Keratinocyte (primary cell): ENCODE measurements at regions not wholly inside any gene's neighbourhood (a gene's known extent, or its start where the extent isn't known, plus 50 kb on each side); places are given as distances from the start of the nearest gene placed in this dataset.

Experiments
- DNase-seq: peaks from one replicate; pipeline ENCODE4 v3.0.0-alpha.2; 2011; ENCODE audit warnings: low read depth, missing footprints, low spot score
- FAIRE-seq: peaks from 2 replicates; lab custom pipeline; 2011; peaks lifted over from hg19 to GRCh38; lab: Jason Lieb, UNC
- H2AFZ ChIP-seq: 2 replicates; pipeline ENCODE4 v1.6.0; 2012; ENCODE audit warnings: low read length, control low read depth, inconsistent platforms; ENCODE audit not compliant: control insufficient read depth
- H3K27ac ChIP-seq: 2 replicates; pipeline ENCODE4 v1.5.1; 2011; ENCODE audit warnings: low read length; ENCODE audit not compliant: control insufficient read depth, insufficient read depth
- H3K27me3 ChIP-seq: 3 replicates; pipeline ENCODE4 v1.6.0; 2011; ENCODE audit warnings: low read length; ENCODE audit not compliant: control insufficient read depth, insufficient read depth; ENCODE audit errors: extremely low read depth
- H3K36me3 ChIP-seq, 2 experiments: 2 replicates in 1 of 2; 3 replicates in 1 of 2; pipeline ENCODE4 v1.5.1; 2011; ENCODE audit warnings: low read length in 2 of 2, mild to moderate bottlenecking in 1 of 2; ENCODE audit not compliant: control insufficient read depth in 2 of 2, insufficient read depth in 2 of 2; ENCODE audit errors: extremely low read depth in 1 of 2
- H3K4me1 ChIP-seq: 3 replicates; pipeline ENCODE4 v1.5.1; 2011; ENCODE audit warnings: low read length; ENCODE audit not compliant: control insufficient read depth, insufficient read depth; ENCODE audit errors: extremely low read depth
- H3K4me2 ChIP-seq: 3 replicates; pipeline ENCODE4 v1.6.0; 2011; ENCODE audit warnings: low read depth, low read length; ENCODE audit not compliant: control insufficient read depth, insufficient read depth; ENCODE audit errors: extremely low read depth
- H3K4me3 ChIP-seq, 3 experiments: fragments of 200-600 bp in 1 of 3; sonication (generic) in 1 of 3; 2 replicates in 2 of 3; 3 replicates in 1 of 3; pipeline ENCODE4 v1.5.1; 2011 to 2016; ENCODE audit warnings: low read length in 3 of 3, mild to moderate bottlenecking in 3 of 3, control low read depth in 2 of 3, inconsistent platforms in 1 of 3, low read depth in 1 of 3, mixed read lengths in 1 of 3, mixed run types in 1 of 3, moderate library complexity in 1 of 3; ENCODE audit not compliant: control insufficient read depth in 2 of 3, insufficient read depth in 2 of 3; ENCODE audit errors: extremely low read depth in 1 of 3
- H3K79me2 ChIP-seq: 2 replicates; pipeline ENCODE4 v1.6.0; 2012; ENCODE audit warnings: low read length; ENCODE audit not compliant: control insufficient read depth, insufficient read depth
- H3K9ac ChIP-seq: 3 replicates; pipeline ENCODE4 v1.6.0; 2011; ENCODE audit warnings: low read length; ENCODE audit not compliant: control insufficient read depth, insufficient read depth; ENCODE audit errors: extremely low read depth
- H3K9me1 ChIP-seq: 3 replicates; pipeline ENCODE4 v1.6.0; 2011; ENCODE audit warnings: low read length; ENCODE audit not compliant: control insufficient read depth, insufficient read depth; ENCODE audit errors: extremely low read depth
- H3K9me3 ChIP-seq: 2 replicates; pipeline ENCODE4 v1.5.1; 2012; ENCODE audit warnings: low read depth, low read length; ENCODE audit not compliant: control insufficient read depth
- H4K20me1 ChIP-seq: 3 replicates; pipeline ENCODE4 v1.6.0; 2011; ENCODE audit warnings: low read length; ENCODE audit not compliant: control insufficient read depth, insufficient read depth; ENCODE audit errors: extremely low read depth
- EZH2 ChIP-seq: IDR thresholded peaks from one replicate; pipeline ENCODE4 v1.6.1; 2012; ENCODE audit warnings: inconsistent platforms, mild to moderate bottlenecking, low read length, moderate library complexity
- dilution Hi-C: fragments of 300-500 bp; cut with MboI; formaldehyde crosslinking; loops from one replicate; pipeline ENCODE4 v1.7.0; 2020; ENCODE audit warnings: low sequenced_read_pairs; ENCODE audit not compliant: extremely low pct_ligation_motif_present
- TF ChIP-seq, protein P1 (sequence below), 3 experiments: IDR thresholded peaks in 1 of 3; conservative IDR thresholded peaks in 1 of 3; optimal IDR thresholded peaks in 1 of 3; 2 replicates in 2 of 3; 3 replicates in 1 of 3; pipeline versions ENCODE3 to v1.5.1; 2011; ENCODE audit warnings: low read length in 3 of 3, mild to moderate bottlenecking in 3 of 3, moderate library complexity in 2 of 3, control low read depth in 1 of 3, inconsistent platforms in 1 of 3; ENCODE audit not compliant: insufficient read depth in 2 of 3; ENCODE audit errors: extremely low read depth in 1 of 3

DNA sequence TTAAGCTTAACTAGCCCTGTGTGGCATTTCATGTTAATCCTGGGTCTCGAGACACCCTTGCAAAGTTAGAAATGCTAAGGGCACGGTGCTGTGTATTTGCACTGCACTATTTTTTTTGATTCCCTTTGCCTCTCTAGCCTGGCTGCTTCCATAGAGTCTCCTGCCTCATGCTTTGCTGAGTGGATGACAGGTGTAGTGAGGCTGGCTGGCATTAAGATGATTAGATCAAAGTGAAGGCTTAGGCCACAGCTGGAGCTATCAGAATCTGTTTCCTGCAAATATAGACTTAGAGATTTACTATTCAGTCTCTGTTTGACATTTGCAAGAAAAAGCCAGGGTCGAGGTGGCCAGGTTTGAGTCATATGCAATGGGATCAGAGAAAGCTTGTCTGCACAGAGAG, 791.1 kb downstream of the AACS start:
- TF ChIP-seq EZH2: no peak
- TF ChIP-seq, protein P1, sequence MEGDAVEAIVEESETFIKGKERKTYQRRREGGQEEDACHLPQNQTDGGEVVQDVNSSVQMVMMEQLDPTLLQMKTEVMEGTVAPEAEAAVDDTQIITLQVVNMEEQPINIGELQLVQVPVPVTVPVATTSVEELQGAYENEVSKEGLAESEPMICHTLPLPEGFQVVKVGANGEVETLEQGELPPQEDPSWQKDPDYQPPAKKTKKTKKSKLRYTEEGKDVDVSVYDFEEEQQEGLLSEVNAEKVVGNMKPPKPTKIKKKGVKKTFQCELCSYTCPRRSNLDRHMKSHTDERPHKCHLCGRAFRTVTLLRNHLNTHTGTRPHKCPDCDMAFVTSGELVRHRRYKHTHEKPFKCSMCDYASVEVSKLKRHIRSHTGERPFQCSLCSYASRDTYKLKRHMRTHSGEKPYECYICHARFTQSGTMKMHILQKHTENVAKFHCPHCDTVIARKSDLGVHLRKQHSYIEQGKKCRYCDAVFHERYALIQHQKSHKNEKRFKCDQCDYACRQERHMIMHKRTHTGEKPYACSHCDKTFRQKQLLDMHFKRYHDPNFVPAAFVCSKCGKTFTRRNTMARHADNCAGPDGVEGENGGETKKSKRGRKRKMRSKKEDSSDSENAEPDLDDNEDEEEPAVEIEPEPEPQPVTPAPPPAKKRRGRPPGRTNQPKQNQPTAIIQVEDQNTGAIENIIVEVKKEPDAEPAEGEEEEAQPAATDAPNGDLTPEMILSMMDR (optimal IDR thresholded peaks at IDR 0.05 in 1 of 3, IDR thresholded peaks at IDR 0.05 in 1 of 3, conservative IDR thresholded peaks at IDR 0.05 in 1 of 3; ENCODE audit: extremely low read depth in 1 of 3, insufficient read depth in 2 of 3, low read length in 3 of 3): no peak
- dilution Hi-C loops: no loop called here

DNA sequence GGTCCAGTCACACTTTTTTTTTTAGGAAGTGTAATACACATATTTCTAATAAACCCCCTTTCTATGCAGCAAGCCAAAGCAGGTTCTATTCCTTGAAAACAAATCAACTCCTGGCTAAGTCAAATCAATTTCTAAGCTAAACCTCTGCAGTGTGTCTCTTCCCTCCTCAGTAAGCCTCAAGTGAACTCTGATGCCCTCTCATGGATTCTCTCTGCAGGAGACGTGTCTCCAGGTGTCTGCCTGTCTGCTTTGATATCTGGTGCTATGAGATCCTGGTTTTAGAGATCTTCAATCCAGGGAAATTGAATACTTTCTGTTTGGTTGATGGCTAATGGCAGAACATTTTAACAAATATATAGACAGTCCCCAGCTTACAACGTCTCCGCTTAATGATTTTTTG, 791.7 kb downstream of the AACS start:
- dilution Hi-C loops: no loop called here
- H3K9me1 ChIP-seq: no peaks in the 10 kb centered on the region

More for the DNA sequence above, 791.1 kb downstream of the AACS start:
- H3K4me1 ChIP-seq: no peaks in the 10 kb centered on the region
- H3K27me3 ChIP-seq: no peaks in the 10 kb centered on the region
- no peak overlapping the region for H3K27ac ChIP-seq
- no peaks in the 10 kb centered on the region for H3K79me2 ChIP-seq
- H3K9me3 ChIP-seq: no peaks in the 10 kb centered on the region
- H3K4me3 ChIP-seq: no peak overlapping the region
- DNase-seq: no peak
- H2AFZ ChIP-seq: no peak overlapping the region
- no peak for FAIRE-seq
- H4K20me1 ChIP-seq: no peaks in the 10 kb centered on the region
- H3K9me1 ChIP-seq: no peaks in the 10 kb centered on the region
- no peak overlapping the region for H3K9ac ChIP-seq
- no peak overlapping the region for H3K4me2 ChIP-seq
- no peaks in the 10 kb centered on the region for H3K36me3 ChIP-seq

More for the DNA sequence above, 791.7 kb downstream of the AACS start:
- FAIRE-seq: no peak
- H3K9ac ChIP-seq: no peak overlapping the region
- no peak overlapping the region for H2AFZ ChIP-seq
- H3K27me3 ChIP-seq: no peaks in the 10 kb centered on the region
- no peaks in the 10 kb centered on the region for H3K36me3 ChIP-seq
- H4K20me1 ChIP-seq: no peaks in the 10 kb centered on the region
- no peaks in the 10 kb centered on the region for H3K9me3 ChIP-seq
- H3K4me3 ChIP-seq: no peak overlapping the region
- H3K27ac ChIP-seq: no peak overlapping the region
- H3K4me1 ChIP-seq: no peaks in the 10 kb centered on the region
- DNase-seq: no peak
- TF ChIP-seq, protein P1 (optimal IDR thresholded peaks at IDR 0.05 in 1 of 3, IDR thresholded peaks at IDR 0.05 in 1 of 3, conservative IDR thresholded peaks at IDR 0.05 in 1 of 3; ENCODE audit: extremely low read depth in 1 of 3, insufficient read depth in 2 of 3, low read length in 3 of 3): no peak
- no peak for TF ChIP-seq EZH2
- H3K79me2 ChIP-seq: no peaks in the 10 kb centered on the region
- H3K4me2 ChIP-seq: no peak overlapping the region
